ENCODE measurements at regions not wholly inside any gene's neighbourhood (a gene's known extent, or its start where the extent isn't known, plus 50 kb on each side); places are given as distances from the start of the nearest gene placed in this dataset.

DNA sequence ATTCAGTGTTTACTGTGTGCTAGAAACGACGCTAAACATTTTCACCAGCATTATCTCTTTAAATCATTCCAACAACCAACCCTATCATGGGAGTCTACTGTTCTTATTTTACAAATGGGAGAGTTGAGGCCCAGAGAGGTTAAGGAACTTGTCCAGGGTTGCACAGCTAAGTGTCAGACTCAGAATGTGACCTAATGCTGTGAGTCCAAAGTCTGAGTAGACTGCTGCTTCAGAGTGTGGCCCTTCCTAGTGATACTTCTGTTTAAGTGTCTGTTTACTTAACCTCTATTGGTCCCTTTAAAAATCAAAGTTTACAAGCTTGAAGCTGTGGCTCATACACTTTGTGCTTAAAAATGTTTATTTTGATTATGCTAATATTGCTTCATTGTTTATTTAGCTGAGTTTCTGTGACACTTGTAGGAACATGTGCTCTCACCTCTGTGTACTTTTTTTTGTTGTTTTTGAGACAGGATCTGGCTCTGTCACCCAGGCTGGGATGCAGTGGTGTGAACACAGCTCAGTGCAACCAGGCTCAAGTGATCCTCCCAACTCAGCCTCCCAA is 84.4 kb upstream of the SYPL1 start:
- no peak for DNase-seq

- DNase-seq = no peak
Observed at GRCh38 chr7:106193661-106194060, 81.5 kb upstream of the SYPL1 start.

GRCh38 chr7:106190589-106191330 is 78.6 kb upstream of the SYPL1 start:
- DNase-seq = no peak

DNA sequence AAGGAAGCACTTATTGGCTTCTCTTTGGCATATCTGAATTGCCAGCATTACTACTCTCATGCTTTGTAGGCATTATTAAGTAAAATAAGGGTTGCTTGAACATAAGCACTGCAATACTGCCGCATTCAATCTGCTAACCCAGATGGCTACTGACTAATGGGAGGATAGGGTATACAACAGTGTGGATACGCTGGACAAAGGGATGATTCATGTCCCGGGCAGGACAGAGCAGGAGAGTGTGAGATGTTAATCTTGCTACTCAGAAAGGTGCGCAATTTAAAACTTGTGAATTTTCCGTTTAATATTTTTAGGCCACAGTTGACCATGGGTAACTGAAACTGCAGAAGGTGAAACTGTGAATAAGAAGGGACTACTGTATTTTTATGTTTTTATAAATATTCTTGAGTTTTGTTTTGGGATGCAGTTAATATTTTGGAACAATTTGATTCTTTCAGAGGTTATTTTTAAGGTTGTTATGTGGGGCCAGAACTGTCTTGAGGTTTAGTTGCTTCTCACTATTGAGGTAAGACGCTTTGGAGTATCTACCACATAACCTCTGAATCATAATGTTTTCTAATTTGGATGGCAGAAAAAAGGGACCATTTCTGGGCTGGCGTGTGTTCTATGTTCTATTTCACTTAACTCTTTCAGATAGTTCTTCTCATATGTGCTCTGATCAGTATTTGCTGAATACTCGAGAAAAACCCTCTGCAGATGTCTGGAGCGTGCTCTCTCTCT is 75.7 kb upstream of the SYPL1 start:
- DNase-seq = no peak

DNA sequence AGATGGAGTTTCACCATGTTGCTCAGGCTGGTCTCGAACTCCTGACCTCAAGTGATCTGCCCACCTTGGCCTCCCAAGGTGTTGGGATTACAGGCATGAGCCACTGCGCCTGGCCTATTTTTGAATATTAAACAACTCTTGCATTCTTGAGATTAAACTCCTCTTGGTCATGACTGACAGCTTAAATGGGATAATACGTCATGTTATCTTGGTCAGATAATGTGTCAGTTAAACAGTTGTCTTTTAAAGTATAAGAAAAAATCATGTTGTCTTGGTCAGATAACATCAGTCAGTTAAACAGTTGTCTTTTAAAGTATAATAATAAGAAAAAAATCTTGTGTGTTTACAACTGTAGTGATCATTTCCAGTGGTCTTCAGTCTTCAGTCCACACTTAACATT is 73.6 kb upstream of the SYPL1 start:
- DNase-seq = no peak

GRCh38 chr7:106183952-106184351 is 71.8 kb upstream of the SYPL1 start:
- peak; percentile 6 for DNase-seq

GRCh38 chr7:106182904-106183303 is 70.8 kb upstream of the SYPL1 start:
- DNase-seq = no peak

DNA sequence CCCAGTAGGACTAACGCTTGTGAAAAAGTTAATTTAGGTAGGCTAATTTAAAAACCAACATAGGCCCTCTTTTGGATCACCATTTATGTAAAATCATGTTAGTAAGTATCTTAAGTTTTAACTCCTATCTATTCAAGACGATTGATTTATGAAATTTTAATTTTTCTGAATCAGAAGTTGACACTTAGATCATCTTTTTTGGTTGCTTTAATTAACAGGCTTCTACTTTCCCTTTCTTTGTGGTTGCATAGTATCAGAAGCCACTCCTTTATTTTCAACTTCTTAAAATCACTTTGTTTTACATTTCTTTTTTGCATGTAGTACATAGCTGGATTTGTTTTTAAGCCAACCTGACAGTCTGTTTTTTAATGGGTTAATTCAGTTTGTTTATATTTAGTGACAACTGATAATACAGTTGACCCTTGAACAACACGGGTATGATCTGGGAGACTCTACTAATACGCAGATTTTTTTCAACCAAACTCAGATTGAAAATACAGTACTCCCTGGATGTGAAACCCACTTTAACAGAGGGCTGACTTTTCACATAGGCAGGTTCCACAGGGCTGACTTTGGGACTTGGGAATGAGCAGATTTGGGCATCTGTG is 69.7 kb upstream of the SYPL1 start:
- DNase-seq = no peak

DNA sequence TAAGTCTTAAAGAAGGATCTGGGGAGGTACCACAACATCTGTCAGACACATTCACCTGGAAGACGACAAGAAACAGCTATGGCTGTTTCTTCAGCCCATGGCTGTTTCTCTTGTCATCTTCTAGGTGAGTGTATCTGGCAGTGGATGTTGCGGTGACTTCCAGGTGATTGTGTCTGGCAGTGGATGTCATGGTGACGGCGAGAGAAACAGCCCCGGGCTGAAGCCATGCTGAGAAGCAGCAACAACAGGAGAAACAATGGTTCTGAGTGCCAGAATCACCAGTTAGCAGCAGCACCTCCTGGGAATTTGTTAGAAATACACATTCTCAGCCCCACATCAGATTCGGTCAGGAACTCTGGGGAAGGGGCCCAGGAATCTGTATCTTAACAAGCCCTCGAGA is 68.6 kb upstream of the SYPL1 start:
- DNase-seq = no peak

GRCh38 chr7:106179256-106179655 is 67.1 kb upstream of the SYPL1 start:
- no peak for DNase-seq

DNA sequence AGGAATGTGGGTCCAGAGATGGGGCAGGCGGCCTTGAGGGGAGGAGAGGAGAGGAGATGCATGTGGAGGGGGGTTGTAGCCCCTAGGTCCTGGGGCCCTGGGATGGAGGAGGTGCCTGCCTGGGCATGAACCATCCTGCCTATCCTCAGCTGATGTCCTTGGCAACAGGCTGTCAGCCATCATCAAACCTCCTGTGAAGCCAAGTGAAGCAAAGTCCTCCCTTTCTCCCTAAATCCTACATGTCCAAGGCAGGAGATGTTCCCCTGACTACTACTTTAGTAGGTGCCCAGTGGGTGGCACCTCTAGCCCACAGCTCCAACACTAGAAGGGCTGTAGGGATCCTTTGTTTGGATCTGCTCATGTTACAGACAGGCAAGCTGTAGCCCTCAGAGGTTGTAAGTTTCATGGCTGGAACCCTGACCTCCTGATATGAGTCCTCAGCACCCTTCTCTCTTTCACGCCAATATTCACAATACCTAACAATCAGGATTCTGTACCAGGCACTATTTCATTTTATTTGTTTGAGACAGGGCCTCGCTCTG is 66.6 kb upstream of the SYPL1 start:
- DNase-seq = no peak

DNA sequence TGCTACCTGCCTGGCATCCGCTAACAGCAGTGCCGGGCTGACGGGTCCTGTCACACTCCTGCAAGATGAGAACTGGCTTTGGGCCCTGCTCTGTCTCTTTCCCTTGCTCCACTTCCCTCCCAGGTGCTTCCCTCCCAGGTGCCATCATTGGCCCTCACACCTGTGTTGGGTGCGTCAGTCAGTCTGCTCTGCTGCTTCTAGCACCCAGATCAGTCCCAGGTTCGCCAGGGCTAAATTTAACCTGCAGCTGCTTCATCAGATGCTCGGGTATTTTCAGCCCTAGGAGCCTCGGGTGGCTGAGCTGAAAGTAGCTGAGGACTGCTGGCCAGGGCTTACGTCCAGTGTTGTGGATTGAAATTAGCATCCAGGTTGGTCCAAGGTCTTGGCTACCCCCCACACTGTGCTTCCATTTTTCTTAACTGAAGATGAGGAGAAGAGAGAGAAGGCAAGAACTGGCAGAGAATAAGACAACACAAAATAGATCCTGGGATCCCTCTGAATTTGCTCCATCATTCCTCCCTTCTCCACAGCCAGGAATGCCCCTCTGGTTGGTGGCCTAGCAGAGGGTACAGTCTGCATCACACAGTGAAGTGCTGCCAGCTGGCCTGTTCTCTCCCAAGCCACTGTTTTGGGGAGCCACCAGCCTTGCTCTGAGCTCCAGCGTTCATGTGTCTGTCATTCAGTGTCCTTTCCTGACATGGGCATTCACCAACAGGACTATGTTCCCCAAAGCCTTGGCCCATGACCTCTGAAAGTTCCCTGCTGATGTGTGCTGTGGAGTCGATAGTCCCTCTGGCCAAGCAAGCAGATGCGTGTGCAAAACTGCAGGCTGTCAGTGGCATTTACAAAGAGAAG is 65.9 kb upstream of the SYPL1 start:
- no peak for DNase-seq

DNA sequence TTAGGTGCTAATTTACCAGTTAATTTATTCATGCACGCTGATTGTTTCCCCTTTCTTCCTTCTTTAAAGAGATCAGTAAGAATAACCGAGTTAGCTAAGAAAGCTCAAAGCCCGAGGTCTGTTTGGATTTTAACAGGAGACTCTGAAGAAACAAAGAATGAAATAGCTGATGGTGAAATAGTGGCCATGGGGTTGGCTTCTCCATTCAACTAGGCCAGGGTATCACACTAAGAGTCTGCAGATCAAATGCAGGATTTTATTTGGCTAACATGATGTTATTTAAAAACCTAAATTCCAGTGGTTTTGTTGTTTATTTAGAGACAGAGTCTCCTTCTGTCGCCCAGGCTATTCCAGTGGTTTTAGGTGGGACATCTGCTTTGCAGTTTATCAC is 65.2 kb upstream of the SYPL1 start:
- no peak for DNase-seq

GRCh38 chr7:106176414-106177299 is 64.5 kb upstream of the SYPL1 start:
- peak; percentile 55 for DNase-seq

DNA sequence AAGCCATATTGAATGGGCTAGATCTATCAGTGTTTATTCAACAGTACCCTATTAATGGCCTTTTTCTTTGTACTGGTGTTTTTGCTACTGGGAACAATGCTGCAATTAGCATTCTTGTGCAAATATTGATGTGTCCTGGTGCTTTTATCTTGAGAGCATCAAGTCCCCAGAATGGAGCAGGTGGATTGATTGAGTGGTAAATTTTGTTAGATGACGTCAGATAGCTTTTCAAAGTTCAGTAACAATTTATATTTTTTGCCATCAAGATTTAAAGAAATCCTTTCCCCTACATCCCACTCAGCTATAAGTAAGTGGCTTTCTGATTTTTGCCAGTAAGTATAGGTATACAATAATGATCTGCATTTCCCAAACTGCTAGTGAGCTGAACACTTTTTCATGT is 63.4 kb upstream of the SYPL1 start:
- DNase-seq = no peak

DNA sequence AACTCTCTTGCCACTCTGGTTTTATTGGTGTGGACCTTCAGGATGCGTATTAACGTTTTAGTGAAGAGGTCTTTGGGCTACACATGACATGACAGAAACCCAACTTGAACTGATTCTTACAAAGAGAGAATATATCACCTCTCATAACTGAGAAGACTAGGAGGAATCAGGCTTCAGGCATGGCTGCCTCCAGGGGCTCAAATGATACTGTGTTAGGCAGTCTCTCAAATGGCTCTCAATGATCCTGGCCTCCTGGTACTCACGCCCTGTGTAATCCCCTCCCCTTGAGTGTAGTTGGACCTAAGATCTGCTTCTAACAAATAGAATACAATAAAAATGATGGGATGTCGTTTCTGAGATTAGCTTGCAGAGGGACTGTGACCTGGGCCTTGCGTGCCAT is 58.5 kb upstream of the SYPL1 start:
- no peak for DNase-seq

DNA sequence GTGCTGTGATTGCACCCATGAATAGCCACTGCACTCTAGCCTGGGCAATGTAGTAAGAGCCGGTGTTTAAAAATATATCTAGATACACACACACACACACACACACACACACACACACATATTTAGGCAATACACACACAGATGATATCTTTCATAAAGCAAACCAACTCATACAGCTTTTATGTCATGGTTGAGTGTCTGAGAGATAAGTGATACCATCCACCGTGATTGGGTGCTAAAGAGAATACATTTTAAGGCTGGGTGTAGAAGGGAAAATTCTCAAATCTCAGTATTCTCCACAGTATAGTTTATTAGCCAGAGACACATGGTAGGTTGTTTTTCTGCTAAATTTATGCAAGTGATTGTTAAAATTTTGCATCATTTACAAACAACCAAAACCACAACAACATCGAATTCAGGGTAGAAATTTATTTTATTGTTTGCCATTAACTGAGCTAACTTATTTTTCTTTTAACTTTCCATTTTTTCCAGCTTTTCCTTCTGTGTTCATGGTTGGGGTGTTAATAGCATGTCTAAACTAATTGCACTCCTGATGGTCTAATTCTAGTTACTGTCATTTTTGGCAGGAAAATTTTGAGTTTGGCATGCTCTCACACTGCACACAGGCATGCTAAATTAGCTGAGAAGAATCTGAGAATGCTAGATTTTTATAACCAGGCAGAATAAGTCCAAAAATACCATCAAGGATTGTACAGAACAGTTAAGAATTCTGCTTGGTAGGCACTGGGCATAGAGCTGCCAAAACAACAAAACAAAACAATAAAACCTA is 57.9 kb upstream of the SYPL1 start:
- no peak for DNase-seq

DNA sequence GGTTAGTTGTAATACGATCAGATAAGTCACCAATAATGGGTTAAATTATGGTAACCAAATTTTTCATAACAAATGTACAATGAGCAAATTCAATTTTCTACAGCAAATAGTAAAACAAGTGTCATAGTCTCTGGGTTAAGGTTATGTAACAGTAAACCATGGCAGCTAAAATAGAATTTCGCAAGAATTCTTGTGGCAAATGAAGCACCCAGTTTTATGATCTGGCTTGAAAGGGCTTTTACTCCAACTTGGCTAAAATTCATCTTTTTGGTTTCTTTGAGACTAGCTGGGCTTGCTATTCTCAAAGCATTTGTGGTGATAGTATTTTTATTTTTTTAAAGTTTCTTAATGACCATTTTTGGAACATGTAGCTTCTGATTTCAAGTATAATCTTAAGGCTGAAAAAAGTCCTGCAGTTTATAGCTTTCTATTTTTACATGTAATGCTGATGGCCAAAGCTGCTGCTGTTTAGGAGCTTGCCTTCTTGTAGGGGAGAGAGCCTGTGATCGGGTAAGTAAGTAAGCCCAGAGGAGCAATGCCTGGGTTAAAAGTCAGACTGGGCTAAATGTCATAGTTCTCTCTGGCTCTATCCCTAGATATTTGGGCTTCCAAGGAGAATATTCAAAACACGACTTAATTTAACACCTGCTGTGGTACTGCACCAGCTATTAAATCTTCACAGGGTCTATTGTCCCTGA is 55.5 kb upstream of the SYPL1 start:
- DNase-seq = no peak

- peak; percentile 74 for DNase-seq
Observed at GRCh38 chr7:106166651-106167342, 54.7 kb upstream of the SYPL1 start.
